ENCODE measurements at regions not wholly inside any gene's neighbourhood (a gene's known extent, or its start where the extent isn't known, plus 50 kb on each side); places are given as distances from the start of the nearest gene placed in this dataset.

DNA sequence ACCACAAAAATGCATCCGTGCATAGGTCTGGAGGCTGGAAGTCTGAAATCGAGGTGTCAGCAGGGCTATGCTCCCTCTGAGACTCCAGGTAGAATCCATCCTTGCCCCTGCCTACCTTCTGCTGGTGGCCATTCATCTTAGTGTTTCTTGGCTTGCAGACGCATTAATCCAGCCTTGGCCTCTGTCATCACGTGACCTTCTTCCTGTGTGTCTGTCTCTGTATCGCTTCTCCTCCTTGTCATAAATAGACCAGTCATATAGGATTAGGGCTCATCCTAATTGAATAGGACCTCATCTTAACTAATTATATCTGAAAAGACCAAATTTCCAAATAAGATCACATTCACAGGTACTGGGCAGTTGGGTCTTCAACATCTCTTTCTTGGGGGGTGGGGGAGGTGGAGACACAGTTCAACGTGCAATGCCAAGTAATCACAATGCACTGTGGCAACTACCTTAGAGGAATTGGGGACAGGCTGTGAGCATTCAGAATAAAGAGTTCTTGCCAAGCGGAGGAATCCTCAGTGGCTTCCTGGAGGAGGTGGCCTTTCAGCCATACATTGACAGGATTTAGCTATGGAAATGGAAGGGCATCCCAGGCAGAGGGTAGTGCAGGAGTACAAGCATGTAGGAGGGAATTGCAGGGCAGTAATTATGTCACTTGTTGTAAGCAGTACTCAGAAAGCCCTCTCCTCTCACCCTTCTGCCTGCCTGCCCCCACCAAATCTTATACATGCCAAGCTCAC, 96.2 kb upstream of the SYT13 start:
- intact Hi-C loops (cut with DNase I): no loop called here
- H3K4me1 ChIP-seq: peaks cover 8% of the 10 kb centered on the region
- H3K36me3 ChIP-seq: no peaks in the 10 kb centered on the region
- ATAC-seq (no peak), DNase-seq (no peak)
- no peak overlapping the region for H3K27ac ChIP-seq
- no peaks in the 10 kb centered on the region for H3K9me3 ChIP-seq
- TF ChIP-seq CTCF (IDR thresholded peaks at IDR 0.05): no peak
- H3K4me3 ChIP-seq: no peak overlapping the region
- H3K27me3 ChIP-seq (ENCODE audit: low read depth): peaks cover 4% of the 10 kb centered on the region

GRCh38 chr11:45379162-45379863, 93.2 kb upstream of the SYT13 start:
- H3K9me3 ChIP-seq: no peaks in the 10 kb centered on the region
- H3K36me3 ChIP-seq: no peaks in the 10 kb centered on the region
- ATAC-seq (no peak), DNase-seq (no peak)
- peaks cover 4% of the 10 kb centered on the region for H3K27me3 ChIP-seq (ENCODE audit: low read depth)
- TF ChIP-seq CTCF (IDR thresholded peaks at IDR 0.05): no peak
- peaks cover 14% of the 10 kb centered on the region for H3K4me1 ChIP-seq
- H3K27ac ChIP-seq: no peak overlapping the region
- H3K4me3 ChIP-seq: no peak overlapping the region
- intact Hi-C loops (cut with DNase I): loop anchor here (10.0 kb wide), 1 partner anchor 275 kb away; no protein-coding TSS in a partner anchor

- Histone ChIP-seq H3K27me3 (ENCODE audit: low read depth) (peaks cover 4% of the 10 kb centered on the region), H3K36me3 (no peaks in the 10 kb centered on the region), H3K27ac (no peak overlapping the region), H3K4me1 (peaks cover 13% of the 10 kb centered on the region), H3K4me3 (no peak overlapping the region), H3K9me3 (no peaks in the 10 kb centered on the region)
- intact Hi-C loops (cut with DNase I): loop anchor here (10.0 kb wide), 1 partner anchor 276 kb away; no protein-coding TSS in a partner anchor
- ATAC-seq: no peak
- TF ChIP-seq CTCF (IDR thresholded peaks at IDR 0.05): no peak
- DNase-seq: no peak
Measured at GRCh38 chr11:45378516-45378915, 92.4 kb upstream of the SYT13 start.

GRCh38 chr11:45374653-45375059, 88.5 kb upstream of the SYT13 start:
- no peaks in the 10 kb centered on the region for H3K36me3 ChIP-seq
- DNase-seq: no peak
- H3K9me3 ChIP-seq: no peaks in the 10 kb centered on the region
- intact Hi-C loops (cut with DNase I): loop anchor here (10.0 kb wide), 1 partner anchor 280 kb away; no protein-coding TSS in a partner anchor
- H3K27ac ChIP-seq: no peak overlapping the region
- H3K4me1 ChIP-seq: peaks cover 15% of the 10 kb centered on the region
- H3K27me3 ChIP-seq (ENCODE audit: low read depth): peaks cover 13% of the 10 kb centered on the region
- no peak for TF ChIP-seq CTCF (IDR thresholded peaks at IDR 0.05)
- H3K4me3 ChIP-seq: no peak overlapping the region
- peak in 1 of 2 donors; percentile 5 for ATAC-seq

DNA sequence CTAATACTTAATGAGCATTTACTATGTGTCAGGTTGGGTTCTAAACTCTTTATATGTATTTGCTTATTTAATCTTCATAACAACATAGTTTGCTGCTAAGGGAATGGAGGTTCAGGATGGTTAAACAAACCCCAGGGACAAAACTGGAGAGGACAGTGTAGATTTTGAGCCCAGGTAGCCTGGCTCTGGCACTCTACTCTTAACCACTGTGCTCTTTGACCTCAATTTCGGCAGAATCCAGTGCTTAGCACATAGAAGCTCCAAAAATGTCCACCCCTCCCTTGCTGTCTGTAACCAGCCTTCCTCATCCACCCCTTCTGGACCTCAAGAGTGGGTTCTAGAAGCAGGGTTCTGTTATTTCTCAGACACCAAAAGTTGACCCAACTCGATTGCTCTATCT, 88.0 kb upstream of the SYT13 start:
- Histone ChIP-seq H3K4me1 (peaks cover 15% of the 10 kb centered on the region), H3K4me3 (no peak overlapping the region), H3K27ac (no peak overlapping the region), H3K9me3 (no peaks in the 10 kb centered on the region), H3K27me3 (ENCODE audit: low read depth) (peaks cover 15% of the 10 kb centered on the region), H3K36me3 (no peaks in the 10 kb centered on the region)
- DNase-seq (no peak), ATAC-seq (no peak)
- no peak for TF ChIP-seq CTCF (IDR thresholded peaks at IDR 0.05)
- intact Hi-C loops (cut with DNase I): loop anchor here (10.0 kb wide), 1 partner anchor 281 kb away; no protein-coding TSS in a partner anchor
